Activated CD4-positive, alpha-beta T cell treated with anti-CD3 and anti-CD28 coated beads, Interleukin-2, amount 50 U/mL, for 24 hours (primary cell): ENCODE measurements at regions not wholly inside any gene's neighbourhood (a gene's known extent, or its start where the extent isn't known, plus 50 kb on each side); places are given as distances from the start of the nearest gene placed in this dataset.
"Not testable (repeated sequence)": the region's sequence is repeated elsewhere in the genome, so short reads cannot be mapped to it uniquely, and the experiment has no call there.

ENCODE experiments used
- DNase-seq, 2 donors: peaks; one replicate each; pipeline ENCODE4 v3.0.0-alpha.2; 2020; ENCODE audit warnings: low read depth in 1 of 2, low spot score in 1 of 2

GRCh38 chr21:35982717-35983116 lies 77.6 kb downstream of the SETD4 start:
- DNase-seq = no peak

- DNase-seq = no peak
Measured at GRCh38 chr21:35981514-35982070, 78.7 kb downstream of the SETD4 start.

GRCh38 chr21:35980821-35981220 lies 79.5 kb downstream of the SETD4 start:
- no peak for DNase-seq

- DNase-seq = not testable (repeated sequence)
Measured at GRCh38 chr21:35977860-35978259, 82.5 kb downstream of the SETD4 start.

- DNase-seq = no peak
Measured at GRCh38 chr21:35976929-35977328, 83.4 kb downstream of the SETD4 start.

- DNase-seq = no peak
Measured at GRCh38 chr21:35976481-35976880, 83.8 kb downstream of the SETD4 start.

- no peak for DNase-seq
Measured at GRCh38 chr21:35974775-35975174, 85.6 kb downstream of the SETD4 start.

GRCh38 chr21:35971824-35972223 lies 88.5 kb downstream of the SETD4 start:
- DNase-seq = no peak

- no peak for DNase-seq
Measured at GRCh38 chr21:35969281-35969680, 91.0 kb downstream of the SETD4 start.

GRCh38 chr21:35968564-35968963 lies 91.8 kb downstream of the SETD4 start:
- no peak for DNase-seq

- no peak for DNase-seq
Measured at GRCh38 chr21:35965699-35966098, 94.6 kb downstream of the SETD4 start.

GRCh38 chr21:35963920-35964451 lies 96.3 kb downstream of the SETD4 start:
- no peak for DNase-seq

GRCh38 chr21:35962917-35963316 lies 97.4 kb downstream of the SETD4 start:
- no peak for DNase-seq

- DNase-seq = no peak
Measured at GRCh38 chr21:35954066-35954465, 106.3 kb downstream of the SETD4 start.

- no peak for DNase-seq
Measured at GRCh38 chr21:35953597-35953996, 106.7 kb downstream of the SETD4 start.

GRCh38 chr21:35952651-35953340 lies 107.5 kb downstream of the SETD4 start:
- no peak for DNase-seq

- no peak for DNase-seq
Measured at GRCh38 chr21:35948982-35949381, 111.3 kb downstream of the SETD4 start.

- no peak for DNase-seq
Measured at GRCh38 chr21:35945089-35945671, 115.1 kb downstream of the SETD4 start.

- DNase-seq = no peak
Measured at GRCh38 chr21:35943752-35944151, 116.6 kb downstream of the SETD4 start.

GRCh38 chr21:35942211-35943144 lies 117.8 kb downstream of the SETD4 start:
- no peak for DNase-seq
